ENCODE measurements at regions not wholly inside any gene's neighbourhood (a gene's known extent, or its start where the extent isn't known, plus 50 kb on each side); places are given as distances from the start of the nearest gene placed in this dataset.

DNA sequence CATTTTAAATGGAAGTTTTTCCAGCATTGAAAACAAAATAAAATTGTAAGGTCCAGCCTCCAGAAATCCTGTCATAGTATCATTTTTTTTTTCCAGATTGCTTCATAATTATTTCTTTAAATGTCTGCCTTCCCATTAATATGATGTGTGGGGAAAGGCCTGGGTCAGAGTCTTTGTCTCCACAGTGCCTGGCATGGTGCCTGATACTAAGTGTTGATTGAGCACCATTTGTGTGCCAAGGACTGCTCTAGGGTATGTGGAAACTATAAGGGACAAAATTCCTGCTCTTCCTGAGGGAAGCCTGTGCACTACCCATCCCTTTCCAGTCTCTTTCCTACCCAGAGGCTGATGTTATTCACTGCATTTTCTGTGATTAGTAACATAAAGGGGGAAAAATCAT lies 53.1 kb upstream of the BEND4 start:
- intact Hi-C loops (cut with DNase I; ENCODE audit: low total_unique reads): no loop called here
- Histone ChIP-seq H3K36me3 (no peaks in the 10 kb centered on the region), H3K9me3 (no peaks in the 10 kb centered on the region), H3K4me1 (no peaks in the 10 kb centered on the region), H3K4me3 (no peak overlapping the region), H3K27ac (no peak overlapping the region), H3K27me3 (no peaks in the 10 kb centered on the region)
- DNase-seq: peak in 1 of 2 donors; percentile 18
- TF ChIP-seq, protein P1, sequence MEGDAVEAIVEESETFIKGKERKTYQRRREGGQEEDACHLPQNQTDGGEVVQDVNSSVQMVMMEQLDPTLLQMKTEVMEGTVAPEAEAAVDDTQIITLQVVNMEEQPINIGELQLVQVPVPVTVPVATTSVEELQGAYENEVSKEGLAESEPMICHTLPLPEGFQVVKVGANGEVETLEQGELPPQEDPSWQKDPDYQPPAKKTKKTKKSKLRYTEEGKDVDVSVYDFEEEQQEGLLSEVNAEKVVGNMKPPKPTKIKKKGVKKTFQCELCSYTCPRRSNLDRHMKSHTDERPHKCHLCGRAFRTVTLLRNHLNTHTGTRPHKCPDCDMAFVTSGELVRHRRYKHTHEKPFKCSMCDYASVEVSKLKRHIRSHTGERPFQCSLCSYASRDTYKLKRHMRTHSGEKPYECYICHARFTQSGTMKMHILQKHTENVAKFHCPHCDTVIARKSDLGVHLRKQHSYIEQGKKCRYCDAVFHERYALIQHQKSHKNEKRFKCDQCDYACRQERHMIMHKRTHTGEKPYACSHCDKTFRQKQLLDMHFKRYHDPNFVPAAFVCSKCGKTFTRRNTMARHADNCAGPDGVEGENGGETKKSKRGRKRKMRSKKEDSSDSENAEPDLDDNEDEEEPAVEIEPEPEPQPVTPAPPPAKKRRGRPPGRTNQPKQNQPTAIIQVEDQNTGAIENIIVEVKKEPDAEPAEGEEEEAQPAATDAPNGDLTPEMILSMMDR (IDR thresholded peaks at IDR 0.05): no peak
- TF ChIP-seq EP300 (IDR thresholded peaks at IDR 0.05) (no peak), POLR2A (IDR thresholded peaks at IDR 0.05) (no peak), POLR2AphosphoS5 (IDR thresholded peaks at IDR 0.05) (no peak)

DNA sequence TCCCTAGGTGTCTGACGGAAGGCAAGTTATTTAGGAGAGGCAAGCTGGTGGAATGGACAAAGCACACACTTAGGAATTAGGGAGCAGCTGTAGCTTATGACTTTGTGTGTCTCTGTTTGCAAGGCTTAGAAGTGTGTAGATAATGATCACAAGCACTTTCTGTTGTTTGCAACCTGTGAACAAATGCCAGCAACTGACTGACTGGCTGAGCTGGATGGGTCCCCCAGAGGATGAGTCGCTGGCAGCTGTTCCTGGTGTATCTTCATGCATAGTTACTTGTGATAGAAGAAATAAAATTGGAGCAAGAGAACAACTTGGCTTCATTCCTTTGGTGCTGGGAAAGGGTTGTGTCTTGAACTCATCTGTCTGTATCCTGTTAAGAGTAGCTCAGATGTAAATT lies 64.2 kb upstream of the BEND4 start:
- H3K4me3 ChIP-seq: no peak overlapping the region

DNA sequence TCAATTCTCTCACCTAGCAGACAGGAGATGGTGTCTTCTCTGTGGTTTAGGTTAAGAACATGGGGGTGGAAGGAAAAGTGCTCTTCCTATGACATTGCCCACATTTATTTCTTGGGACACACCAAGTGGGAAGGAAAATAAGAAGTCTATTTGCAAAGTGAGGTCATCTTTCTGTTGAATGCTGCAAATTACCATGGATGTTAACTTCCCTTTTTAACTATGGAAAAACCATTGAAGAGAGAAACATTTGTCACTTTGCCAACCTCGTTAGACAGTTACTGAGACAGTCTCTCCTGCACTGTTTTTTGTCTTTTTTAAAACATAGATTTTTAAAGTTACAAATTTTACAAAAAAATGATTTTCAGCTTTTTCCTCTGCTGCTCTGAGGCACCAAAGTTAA lies 72.8 kb upstream of the BEND4 start:
- Histone ChIP-seq H3K27ac (no peak overlapping the region), H3K9me3 (no peaks in the 10 kb centered on the region), H3K27me3 (no peaks in the 10 kb centered on the region), H3K36me3 (no peaks in the 10 kb centered on the region), H3K4me3 (no peak overlapping the region), H3K4me1 (no peaks in the 10 kb centered on the region)
- intact Hi-C loops (cut with DNase I; ENCODE audit: low total_unique reads): no loop called here
- no peak for DNase-seq
- TF ChIP-seq POLR2AphosphoS5 (IDR thresholded peaks at IDR 0.05): no peak
- TF ChIP-seq EP300 (IDR thresholded peaks at IDR 0.05): no peak
- TF ChIP-seq, protein P1 (IDR thresholded peaks at IDR 0.05): no peak
- no peak for TF ChIP-seq POLR2A (IDR thresholded peaks at IDR 0.05)
- WGBS, 5 donors: 50 to 72% (median 57%) methylated on average over 1 of the region's 1 CpG

More for the DNA sequence above, 64.2 kb upstream of the BEND4 start:
- intact Hi-C loops (cut with DNase I; ENCODE audit: low total_unique reads): no loop called here
- TF ChIP-seq POLR2A (IDR thresholded peaks at IDR 0.05): no peak
- no peak for TF ChIP-seq POLR2AphosphoS5 (IDR thresholded peaks at IDR 0.05)
- no peak for TF ChIP-seq EP300 (IDR thresholded peaks at IDR 0.05)
- TF ChIP-seq, protein P1 (IDR thresholded peaks at IDR 0.05): no peak
- DNase-seq: peak in 1 of 2 donors; percentile 30
- WGBS, 5 donors: 62 to 89% (median 66%) methylated on average over 2 of the region's 2 CpGs
- Histone ChIP-seq H3K27me3 (no peaks in the 10 kb centered on the region), H3K9me3 (no peaks in the 10 kb centered on the region), H3K27ac (no peak overlapping the region), H3K4me1 (no peaks in the 10 kb centered on the region), H3K36me3 (no peaks in the 10 kb centered on the region)

DNA sequence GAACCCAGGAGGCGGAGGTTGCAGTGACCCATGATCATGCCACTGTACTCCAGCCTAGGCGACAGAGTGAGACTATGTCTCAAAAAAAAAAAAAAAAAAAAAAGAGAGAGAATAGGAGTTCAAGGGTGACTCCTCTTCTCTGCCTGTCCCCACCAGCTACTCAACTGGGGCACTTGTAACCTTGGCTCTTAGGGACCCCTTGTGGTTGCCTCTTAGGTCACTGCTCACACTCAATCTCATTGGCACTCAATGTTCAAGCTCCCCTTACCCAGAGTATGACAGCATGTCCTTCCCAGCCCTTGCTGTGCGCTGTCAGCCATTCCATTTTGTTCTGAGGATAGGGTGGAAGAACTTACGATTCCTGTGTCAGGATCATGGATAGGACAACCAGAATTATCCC lies 82.4 kb upstream of the BEND4 start:
- H3K27ac ChIP-seq: no peak overlapping the region
- no peaks in the 10 kb centered on the region for H3K4me1 ChIP-seq
- 84 to 91% (median 89%) methylated on average over 3 to 4 of the region's 4 CpGs for WGBS, 5 donors
- intact Hi-C loops (cut with DNase I; ENCODE audit: low total_unique reads): no loop called here
- no peak for TF ChIP-seq EP300 (IDR thresholded peaks at IDR 0.05)
- no peak for TF ChIP-seq POLR2AphosphoS5 (IDR thresholded peaks at IDR 0.05)
- TF ChIP-seq POLR2A (IDR thresholded peaks at IDR 0.05): no peak
- TF ChIP-seq, protein P1 (IDR thresholded peaks at IDR 0.05): no peak
- H3K27me3 ChIP-seq: no peaks in the 10 kb centered on the region
- H3K9me3 ChIP-seq: no peaks in the 10 kb centered on the region
- DNase-seq: no peak
- H3K36me3 ChIP-seq: no peaks in the 10 kb centered on the region
- no peak overlapping the region for H3K4me3 ChIP-seq
